CD14-positive monocyte (primary cell): ENCODE measurements at regions not wholly inside any gene's neighbourhood (a gene's known extent, or its start where the extent isn't known, plus 50 kb on each side); places are given as distances from the start of the nearest gene placed in this dataset.

ENCODE experiments used
- DNase-seq, 3 donors: peaks; one replicate each; pipeline ENCODE4 v3.0.0-alpha.2; 2011 to 2022
- H2AFZ ChIP-seq: 2 replicates; pipeline ENCODE4 v1.6.0; 2012; ENCODE audit warnings: mild to moderate bottlenecking, low read depth, low read length, inconsistent platforms; ENCODE audit not compliant: insufficient read depth, poor library complexity, severe bottlenecking
- H3K27ac ChIP-seq, 2 donors: 1 replicate in 1 of 2; 2 replicates in 1 of 2; pipeline ENCODE4 v1.5.1; 2012 to 2013; ENCODE audit warnings: low read length in 2 of 2, control low read depth in 1 of 2, inconsistent platforms in 1 of 2, low read depth in 1 of 2, mild to moderate bottlenecking in 1 of 2
- H3K27me3 ChIP-seq, 2 donors: one replicate each; pipeline versions ENCODE4 v1.6.0 to v1.6.1; 2011 to 2013; ENCODE audit warnings: low read length in 2 of 2; ENCODE audit not compliant: control insufficient read depth in 2 of 2, insufficient read depth in 2 of 2
- H3K36me3 ChIP-seq, 2 donors: replicated peaks in 1 of 2; 1 replicate in 1 of 2; 2 replicates in 1 of 2; pipeline versions ENCODE4 v1.5.1 to v1.6.1; 2012 to 2013; ENCODE audit warnings: low read length in 2 of 2, control low read depth in 1 of 2, inconsistent platforms in 1 of 2, mild to moderate bottlenecking in 1 of 2; ENCODE audit not compliant: insufficient read depth in 2 of 2, control insufficient read depth in 1 of 2
- H3K4me1 ChIP-seq, 2 donors: 1 replicate in 1 of 2; 2 replicates in 1 of 2; pipeline versions ENCODE4 v1.5.1 to v1.6.1; 2012 to 2013; ENCODE audit warnings: low read length in 2 of 2, control low read depth in 1 of 2, inconsistent platforms in 1 of 2, mild to moderate bottlenecking in 1 of 2, moderate library complexity in 1 of 2; ENCODE audit not compliant: insufficient read depth in 2 of 2, control insufficient read depth in 1 of 2
- H3K4me2 ChIP-seq: replicated peaks from 2 replicates; pipeline ENCODE3; 2012; ENCODE audit warnings: low read length, moderate library complexity, mild to moderate bottlenecking; ENCODE audit not compliant: poor library complexity, severe bottlenecking; ENCODE audit errors: extremely low read depth
- H3K4me3 ChIP-seq, 3 experiments: fragments of 200-600 bp in 1 of 3; sonication (generic) in 1 of 3; replicated peaks in 1 of 3; 1 replicate in 2 of 3; 2 replicates in 1 of 3; pipeline ENCODE4 v1.5.1; 2011 to 2013; ENCODE audit warnings: low read length in 3 of 3, mild to moderate bottlenecking in 3 of 3, control low read depth in 2 of 3, low read depth in 2 of 3, inconsistent platforms in 1 of 3, moderate library complexity in 1 of 3
- H3K79me2 ChIP-seq: 2 replicates; pipeline ENCODE4 v1.6.0; 2012; ENCODE audit warnings: mild to moderate bottlenecking, control low read depth, inconsistent platforms, low read length, moderate library complexity; ENCODE audit not compliant: insufficient read depth
- H3K9ac ChIP-seq: 2 replicates; pipeline ENCODE4 v1.6.0; 2017; ENCODE audit warnings: low read length, mild to moderate bottlenecking; ENCODE audit not compliant: insufficient read depth, poor library complexity, severe bottlenecking
- H3K9me3 ChIP-seq, 2 donors: replicated peaks in 1 of 2; 1 replicate in 1 of 2; 2 replicates in 1 of 2; pipeline versions ENCODE4 v1.5.1 to v1.6.1; 2012 to 2013; ENCODE audit warnings: low read length in 2 of 2, control low read depth in 1 of 2; ENCODE audit not compliant: control insufficient read depth in 1 of 2, insufficient read depth in 1 of 2
- H4K20me1 ChIP-seq: 2 replicates; pipeline ENCODE4 v1.6.0; 2012; ENCODE audit warnings: mild to moderate bottlenecking, low read length, control low read depth, moderate library complexity; ENCODE audit not compliant: insufficient read depth
- H3K27ac Mint-ChIP-seq, 7 donors: one replicate each; pipeline ENCODE4 v1.8.0; 2020; ENCODE audit warnings: mild to moderate bottlenecking in 7 of 7, mixed read lengths in 7 of 7, moderate library complexity in 6 of 7, inconsistent platforms in 2 of 7
- H3K27me3 Mint-ChIP-seq, 3 donors: one replicate each; pipeline ENCODE4 v1.8.0; 2021 to 2022; ENCODE audit warnings: low read depth in 3 of 3, mild to moderate bottlenecking in 3 of 3, mixed read lengths in 3 of 3, moderate library complexity in 3 of 3, inconsistent platforms in 1 of 3
- H3K36me3 Mint-ChIP-seq, 2 donors: one replicate each; pipeline ENCODE4 v1.8.0; 2020; ENCODE audit warnings: mixed read lengths in 2 of 2, inconsistent platforms in 1 of 2, mild to moderate bottlenecking in 1 of 2
- H3K4me1 Mint-ChIP-seq: one replicate; pipeline ENCODE4 v1.8.0; 2020; ENCODE audit warnings: mild to moderate bottlenecking, mixed read lengths
- H3K4me3 Mint-ChIP-seq, 2 donors: one replicate each; pipeline ENCODE4 v1.8.0; 2020; ENCODE audit warnings: mild to moderate bottlenecking in 2 of 2, mixed read lengths in 2 of 2, moderate library complexity in 1 of 2
- H3K9me3 Mint-ChIP-seq, 7 donors: one replicate each; pipeline ENCODE4 v1.8.0; 2020 to 2022; ENCODE audit warnings: mixed read lengths in 7 of 7, mild to moderate bottlenecking in 6 of 7, moderate library complexity in 6 of 7, inconsistent platforms in 2 of 7
- CTCF ChIP-seq: fragments of 200-600 bp; IDR thresholded peaks from one replicate; pipeline ENCODE4 v1.8.0; 2022; ENCODE audit warnings: antibody characterized with exemption, mild to moderate bottlenecking
- WGBS: methylation state at CpG from one replicate; pipeline ENCODE4 v1.1.5; 2013; ENCODE audit warnings: missing lambda C conversion rate; ENCODE audit not compliant: insufficient coverage; 5-methylcytosine and 5-hydroxymethylcytosine counted together
- intact Hi-C, 2 donors: fragments of 100-400 bp; cut with micrococcal nuclease; formaldehyde crosslinking; loops; one replicate each; pipeline versions ENCODE4 v1.15.0 to v1.15.1; 2023

GRCh38 chr20:17795501-17796071 lies 95.8 kb downstream of the BANF2 start:
- TF ChIP-seq CTCF = no peak
- H3K36me3 ChIP-seq = no peaks in the 10 kb centered on the region
- no peaks in the 10 kb centered on the region for H3K27me3 ChIP-seq
- H3K27ac Mint-ChIP-seq = no peak overlapping the region
- no peaks in the 10 kb centered on the region for H3K27me3 Mint-ChIP-seq
- peaks cover 0 to 4% of the 10 kb centered on the region in 2 donors for H3K9me3 ChIP-seq
- H3K4me3 Mint-ChIP-seq = no peak overlapping the region
- H3K4me3 ChIP-seq = no peak overlapping the region
- H3K79me2 ChIP-seq = no peaks in the 10 kb centered on the region
- intact Hi-C loops = no loop called here
- peaks cover 3 to 8% (median 7%) of the 10 kb centered on the region in 7 donors for H3K9me3 Mint-ChIP-seq
- H3K4me2 ChIP-seq = no peak overlapping the region
- no peak overlapping the region for H2AFZ ChIP-seq
- 33% methylated on average over 2 of the region's 5 CpGs for WGBS
- no peaks in the 10 kb centered on the region for H4K20me1 ChIP-seq
- no peak overlapping the region for H3K9ac ChIP-seq
- H3K4me1 ChIP-seq = no peaks in the 10 kb centered on the region
- DNase-seq = no peak
- no peaks in the 10 kb centered on the region for H3K36me3 Mint-ChIP-seq
- H3K27ac ChIP-seq = no peak overlapping the region
- peaks cover 12% of the 10 kb centered on the region for H3K4me1 Mint-ChIP-seq

GRCh38 chr20:17795003-17795402 lies 95.2 kb downstream of the BANF2 start:
- no peak for TF ChIP-seq CTCF
- Mint-ChIP-seq H3K27ac (peak overlapping the region in 1 of 7 donors; percentile 68), H3K9me3 (peaks cover 3 to 8% (median 7%) of the 10 kb centered on the region in 7 donors), H3K4me3 (no peak overlapping the region), H3K27me3 (no peaks in the 10 kb centered on the region), H3K4me1 (peaks cover 12% of the 10 kb centered on the region), H3K36me3 (no peaks in the 10 kb centered on the region)
- no peak overlapping the region for H3K27ac ChIP-seq
- no peaks in the 10 kb centered on the region for H3K27me3 ChIP-seq
- no peaks in the 10 kb centered on the region for H3K4me1 ChIP-seq
- intact Hi-C loops = no loop called here
- no peak overlapping the region for H3K4me3 ChIP-seq
- H3K9ac ChIP-seq = no peak overlapping the region
- no peak overlapping the region for H2AFZ ChIP-seq
- no peaks in the 10 kb centered on the region for H4K20me1 ChIP-seq
- no peak overlapping the region for H3K4me2 ChIP-seq
- no peak for DNase-seq
- H3K79me2 ChIP-seq = no peaks in the 10 kb centered on the region
- peaks cover 0 to 4% of the 10 kb centered on the region in 2 donors for H3K9me3 ChIP-seq
- H3K36me3 ChIP-seq = no peaks in the 10 kb centered on the region
